NCI-H446 (cell line): ENCODE measurements at regions not wholly inside any gene's neighbourhood (a gene's known extent, or its start where the extent isn't known, plus 50 kb on each side); places are given as distances from the start of the nearest gene placed in this dataset.
"Not testable (repeated sequence)": the region's sequence is repeated elsewhere in the genome, so short reads cannot be mapped to it uniquely, and the experiment has no call there.

Source experiments
- DNase-seq, 2 experiments: peaks; one replicate each; lab custom pipeline; 2025; lab: John Stamatoyannopoulos, UW

DNA sequence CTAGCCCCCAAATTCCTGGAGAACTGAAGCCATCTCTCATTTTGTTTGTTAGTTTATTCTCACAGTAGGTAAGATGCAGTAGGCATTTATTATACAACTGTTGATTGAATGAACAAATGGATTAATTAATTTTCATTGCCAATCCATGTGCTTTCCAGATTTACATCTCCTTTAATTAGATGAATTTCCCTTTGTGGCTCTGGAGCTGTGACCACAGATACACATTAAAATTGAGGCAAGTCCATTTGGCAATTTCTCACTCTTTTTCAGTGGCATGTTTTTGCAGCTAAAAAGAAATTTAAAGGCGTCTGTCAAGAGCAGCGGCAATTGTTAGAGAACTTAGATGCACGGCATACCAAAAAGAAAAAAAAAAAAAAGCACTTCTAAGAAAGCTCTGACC lies 635.4 kb upstream of the SOX9 start:
- no peak for DNase-seq

DNA sequence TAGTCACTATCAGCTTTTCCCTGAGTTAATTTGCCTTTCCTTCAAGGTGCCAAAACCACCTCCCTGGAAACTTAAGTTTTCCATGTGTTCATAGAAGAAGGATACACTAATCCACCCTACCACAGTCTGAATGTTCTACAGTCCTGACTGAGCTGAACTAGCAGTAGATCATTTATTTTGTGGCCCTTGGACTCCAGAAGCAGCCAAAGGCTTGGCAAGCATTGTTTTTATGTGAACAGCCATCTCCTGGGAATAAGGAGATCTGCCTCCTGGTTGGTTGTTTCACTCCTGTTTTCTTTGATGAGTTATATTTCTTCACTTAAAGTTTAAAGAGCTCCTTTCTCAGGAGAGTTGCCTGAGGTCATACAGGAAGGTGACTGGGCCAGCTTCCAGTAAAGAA lies 634.6 kb upstream of the SOX9 start:
- no peak for DNase-seq

DNA sequence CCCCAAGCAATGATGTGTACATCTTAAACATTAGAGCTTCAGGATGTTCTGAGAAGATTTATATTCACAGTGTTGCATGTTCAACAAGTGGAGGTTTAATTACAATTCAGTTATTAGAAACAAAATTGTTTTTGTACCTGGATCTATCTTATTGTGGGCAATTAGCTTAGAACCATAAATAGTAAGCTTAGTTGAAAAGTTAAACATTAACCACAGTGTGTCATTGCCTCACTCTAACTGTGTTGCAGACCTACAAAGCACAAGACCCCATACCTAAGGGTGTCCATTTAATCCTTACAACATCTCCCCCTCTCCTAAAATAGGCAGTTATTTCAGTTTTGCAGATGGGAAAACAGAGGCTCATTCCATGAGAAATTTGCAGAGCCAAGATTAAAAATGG lies 632.0 kb upstream of the SOX9 start:
- no peak for DNase-seq

DNA sequence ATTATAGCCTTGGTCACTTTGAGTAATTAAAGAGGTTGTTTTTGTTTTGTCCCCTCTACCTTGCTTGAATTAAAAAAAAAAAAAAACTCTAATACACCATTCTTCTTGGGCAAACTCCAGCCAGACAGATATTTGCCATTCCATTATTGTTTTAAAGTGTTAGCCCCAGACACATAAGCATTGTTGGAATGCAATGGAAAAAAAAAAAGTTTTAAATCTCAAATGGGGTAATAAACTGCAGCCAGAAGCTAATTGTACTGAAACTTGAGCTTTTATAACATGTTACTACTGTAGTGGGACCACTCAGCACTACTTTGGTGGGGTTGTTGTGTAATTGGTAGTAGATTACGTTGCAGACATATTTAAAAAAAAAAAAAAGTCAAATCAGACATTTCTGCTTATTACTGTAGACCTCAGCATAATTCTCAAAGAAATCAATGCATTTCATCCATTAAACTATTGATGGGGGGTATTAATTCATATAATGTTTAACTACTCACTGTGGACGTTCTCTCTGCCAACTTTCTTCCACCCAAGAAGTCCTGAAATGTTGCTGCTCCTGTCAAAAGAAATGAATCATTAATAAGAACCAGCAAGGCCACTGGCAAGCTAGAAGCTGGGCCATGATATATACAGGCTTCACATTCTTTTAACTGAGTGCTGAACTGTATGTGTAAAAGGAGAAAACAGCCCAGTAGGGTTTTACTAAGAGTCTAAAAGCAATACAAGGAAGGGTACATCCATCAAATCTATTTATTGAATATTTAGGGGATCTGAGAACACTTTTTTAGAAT lies 626.6 kb upstream of the SOX9 start:
- DNase-seq, result no peak

DNA sequence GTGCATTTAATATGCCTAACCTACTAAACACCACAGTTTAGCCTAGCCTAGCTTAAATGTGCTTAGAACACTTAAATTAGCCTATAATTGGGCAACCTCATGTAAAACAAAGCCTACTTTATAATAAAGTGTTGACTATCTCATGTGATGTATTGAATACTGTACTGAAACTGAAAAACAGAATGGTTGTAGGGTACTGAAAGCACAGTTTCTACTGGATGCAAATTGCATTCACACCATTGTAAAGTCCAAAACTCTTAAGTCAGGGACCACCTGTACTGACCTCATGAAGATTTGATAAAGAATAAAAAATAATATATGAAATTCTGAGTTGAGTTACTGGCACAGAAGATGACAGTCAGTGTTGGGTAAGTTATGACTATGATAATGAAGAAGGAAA lies 625.4 kb upstream of the SOX9 start:
- no peak for DNase-seq

DNA sequence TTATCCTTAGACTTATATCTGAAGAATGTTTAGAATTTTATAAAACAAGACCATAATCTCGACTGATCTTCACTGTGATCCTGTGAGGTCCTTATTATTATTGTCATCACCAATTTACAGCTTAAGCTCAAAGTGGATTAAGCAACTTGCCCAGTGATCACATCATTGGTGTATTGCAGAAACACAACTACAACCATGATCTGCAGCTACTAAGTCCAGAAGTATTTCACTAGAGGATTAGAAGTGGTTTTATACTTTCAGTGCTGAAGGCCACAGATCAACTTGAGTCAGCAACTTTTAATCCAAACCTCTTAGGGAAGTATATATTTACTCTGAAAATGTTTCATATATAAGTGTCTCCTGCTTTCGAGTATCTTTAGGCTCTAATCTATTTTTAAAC lies 624.3 kb upstream of the SOX9 start:
- no peak for DNase-seq

DNA sequence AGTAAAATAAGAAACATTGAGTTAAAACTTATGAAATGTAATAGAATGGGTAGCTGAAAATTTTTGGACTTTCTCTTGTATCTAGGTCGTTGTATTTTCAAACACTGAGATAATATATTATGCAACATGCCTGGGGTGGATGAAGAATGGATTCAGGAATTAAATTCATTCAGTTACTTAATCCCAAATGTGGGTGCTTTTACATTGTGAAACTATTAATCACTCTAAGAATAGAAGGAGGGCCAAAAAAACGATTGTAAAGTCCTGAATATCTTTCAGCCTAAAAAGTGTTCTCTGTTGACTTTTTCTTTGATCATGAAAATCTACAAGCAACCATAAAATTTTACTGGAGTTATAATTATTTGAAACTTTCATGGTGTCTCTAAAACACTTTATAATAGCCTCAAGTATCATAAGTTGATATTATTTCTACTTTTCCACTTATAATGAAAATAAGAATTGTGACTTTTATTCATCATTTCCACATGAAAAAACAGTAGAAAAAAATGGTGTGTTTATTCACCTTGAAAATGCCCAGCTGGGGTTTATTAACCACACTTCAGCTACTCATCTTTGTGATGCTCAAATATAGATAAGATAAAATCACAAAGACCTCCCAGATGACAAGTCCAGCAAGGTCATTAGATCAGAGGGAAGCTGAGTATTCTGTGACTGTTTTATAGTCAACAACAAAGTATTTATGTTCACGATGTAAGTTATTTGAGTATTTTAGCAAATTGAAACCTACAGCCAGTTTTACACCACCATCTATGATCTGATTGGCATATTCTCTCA lies 619.9 kb upstream of the SOX9 start:
- no peak for DNase-seq

DNA sequence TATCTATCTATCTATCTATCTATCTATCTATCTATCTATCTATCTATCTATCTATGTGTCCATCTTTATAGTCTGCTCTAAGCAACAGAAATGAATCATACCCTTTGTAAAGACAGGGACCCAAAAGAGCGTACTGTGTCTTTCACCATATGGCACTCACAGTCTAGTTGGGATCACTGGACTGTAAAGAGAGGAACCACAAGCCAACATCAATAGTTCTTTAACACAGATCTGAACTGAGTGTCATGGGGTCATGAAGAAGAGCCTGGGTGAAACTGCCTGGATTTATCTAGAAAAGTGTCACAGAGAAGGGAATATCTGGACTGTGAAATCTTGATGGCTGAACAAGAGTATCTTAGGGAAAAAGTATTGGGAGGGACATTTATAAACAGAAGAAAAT lies 619.1 kb upstream of the SOX9 start:
- DNase-seq, result peak in 1 of 2 experiments; percentile 71

DNA sequence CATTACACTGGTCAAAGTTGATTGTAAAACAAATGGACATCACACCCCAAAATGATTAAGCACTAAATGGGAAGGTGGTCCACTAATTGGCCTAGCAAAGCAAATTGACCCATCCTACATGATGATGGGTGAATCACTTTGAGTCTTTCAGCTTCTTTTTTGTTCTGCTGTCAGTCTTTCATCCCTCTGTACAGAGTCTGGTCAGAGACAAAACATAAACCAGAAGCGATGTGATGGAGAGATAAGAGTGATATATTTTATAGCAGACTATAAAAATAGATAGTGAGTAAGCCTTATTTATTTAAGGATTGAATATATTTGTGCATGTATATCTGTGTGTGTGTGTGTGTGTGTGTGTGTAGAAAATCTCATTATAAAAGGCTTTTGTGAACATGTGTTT lies 618.4 kb upstream of the SOX9 start:
- DNase-seq, result no peak

DNA sequence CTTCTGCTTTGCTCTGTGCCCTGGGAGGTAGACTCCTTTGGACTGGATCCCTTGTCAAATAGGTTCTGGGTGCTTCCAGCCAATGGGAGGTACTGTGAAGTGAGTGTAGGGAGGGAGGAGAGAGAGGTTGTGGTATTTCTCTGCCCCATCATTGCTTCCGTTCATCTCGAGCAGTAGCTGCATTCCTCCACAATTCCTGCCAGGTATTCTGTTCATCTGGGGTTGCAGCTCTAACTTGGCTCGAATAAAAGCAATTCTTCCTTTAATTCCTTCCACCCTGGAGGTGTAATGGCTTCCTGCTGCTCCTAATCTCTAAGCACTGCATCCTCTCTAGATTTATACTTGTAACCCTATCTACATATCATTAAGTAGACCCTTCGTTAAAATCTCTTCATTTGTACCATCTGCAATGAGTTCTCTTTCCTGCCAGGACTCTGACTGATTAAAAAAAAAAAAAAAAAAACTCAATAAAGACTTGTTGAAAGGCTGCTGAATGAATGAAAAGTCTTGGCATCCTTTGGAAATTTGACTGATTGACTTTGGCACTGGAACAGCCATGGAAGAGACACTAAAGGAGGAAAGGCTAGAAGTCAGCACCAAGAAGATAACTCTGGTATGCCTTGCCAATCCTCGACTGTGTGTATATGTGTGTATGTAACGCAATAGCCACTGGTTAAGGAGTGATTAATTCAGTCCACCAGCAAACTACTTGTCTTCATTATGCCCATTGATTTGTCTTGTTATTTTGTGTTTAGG lies 616.9 kb upstream of the SOX9 start:
- peak; percentile 77 to 91 for DNase-seq

DNA sequence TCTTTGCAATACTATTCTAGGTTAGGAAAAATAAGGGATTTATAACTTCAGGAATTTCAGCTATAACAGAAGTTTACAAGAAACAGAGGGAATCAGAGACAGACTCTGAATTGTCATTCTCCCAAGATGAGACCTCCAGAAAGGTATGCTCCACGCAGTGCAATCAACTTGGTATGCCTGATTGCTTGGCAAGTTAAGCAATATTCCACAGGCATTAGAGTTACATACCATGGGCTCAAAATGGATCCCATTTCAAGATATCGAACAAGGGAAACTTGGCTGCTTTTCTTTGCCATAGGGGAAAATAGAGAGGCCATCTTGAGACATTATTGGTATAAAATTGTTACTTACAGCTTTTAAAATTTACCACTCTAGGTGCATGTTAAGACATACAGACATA lies 615.6 kb upstream of the SOX9 start:
- DNase-seq, result no peak

DNA sequence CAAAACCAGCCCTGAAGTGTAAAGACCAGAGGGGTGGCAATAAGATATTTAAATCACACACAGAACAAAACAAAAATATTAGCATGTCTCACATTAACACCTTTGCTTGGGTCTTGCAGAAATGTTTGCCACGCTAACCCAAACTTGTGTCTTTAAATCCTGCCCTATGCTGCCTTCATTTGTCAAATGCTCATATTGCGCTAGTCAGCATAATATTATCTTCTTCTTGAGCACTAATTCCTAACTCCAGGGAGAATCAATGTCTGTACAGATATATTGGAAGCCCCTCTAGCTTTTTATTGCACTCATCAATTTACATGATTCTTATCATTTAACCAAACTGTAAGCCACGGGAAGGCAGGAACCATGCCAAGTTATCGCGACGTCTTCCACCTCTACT lies 614.8 kb upstream of the SOX9 start:
- no peak for DNase-seq

DNA sequence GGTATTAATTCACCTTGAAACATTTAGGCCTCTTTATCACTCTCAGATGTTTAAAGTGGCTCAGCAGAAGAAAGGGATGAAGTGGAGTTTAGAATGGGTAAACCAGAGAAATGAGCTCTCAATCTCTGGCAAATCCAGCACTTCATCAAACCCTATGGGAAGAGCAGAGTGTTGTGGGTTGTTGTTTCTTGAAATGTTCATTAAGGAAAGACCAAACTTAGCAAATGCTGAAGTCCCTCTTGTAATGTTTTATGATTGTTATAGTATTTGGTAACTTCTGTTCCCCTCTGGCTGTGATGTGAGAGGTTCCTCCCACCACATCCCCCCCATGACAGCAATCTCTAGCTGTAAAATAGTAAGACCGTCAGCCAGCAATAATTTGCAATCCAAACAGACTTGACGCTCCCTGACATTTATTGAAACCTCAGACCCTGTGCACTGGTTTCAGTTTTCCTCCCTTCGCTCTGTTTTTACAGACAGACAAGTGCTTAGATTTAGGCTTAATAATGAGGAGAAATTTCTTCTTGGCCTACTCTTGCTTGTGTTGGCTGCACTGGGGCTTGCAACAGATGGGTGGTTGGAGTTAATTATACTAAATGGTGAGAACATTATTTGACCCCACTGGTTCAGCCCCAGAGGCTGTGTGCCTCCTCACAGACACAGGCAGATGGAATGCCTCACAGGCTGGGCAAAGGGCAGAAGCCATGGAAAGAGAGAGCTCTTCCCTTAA lies 609.4 kb upstream of the SOX9 start:
- DNase-seq, result peak; percentile 62 to 86

DNA sequence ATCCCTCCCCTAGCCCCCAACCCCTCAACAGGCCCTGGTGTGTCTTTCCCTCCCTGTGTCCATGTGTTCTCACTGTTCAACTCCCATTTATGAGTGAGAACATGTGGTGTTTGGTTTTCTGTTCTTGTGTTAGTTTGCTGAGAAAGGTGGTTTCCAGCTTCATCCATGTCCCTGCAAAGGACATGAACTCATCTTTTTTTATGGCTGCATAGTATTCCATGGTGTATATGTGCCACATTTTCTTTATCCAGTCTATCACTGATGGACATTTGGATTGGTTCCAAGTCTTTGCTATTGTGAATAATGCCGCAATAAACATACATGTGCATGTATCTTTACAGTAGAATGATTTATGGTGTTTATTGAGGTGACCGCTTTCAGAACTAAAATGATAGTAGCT lies 607.1 kb upstream of the SOX9 start:
- DNase-seq, result not testable (repeated sequence)

DNA sequence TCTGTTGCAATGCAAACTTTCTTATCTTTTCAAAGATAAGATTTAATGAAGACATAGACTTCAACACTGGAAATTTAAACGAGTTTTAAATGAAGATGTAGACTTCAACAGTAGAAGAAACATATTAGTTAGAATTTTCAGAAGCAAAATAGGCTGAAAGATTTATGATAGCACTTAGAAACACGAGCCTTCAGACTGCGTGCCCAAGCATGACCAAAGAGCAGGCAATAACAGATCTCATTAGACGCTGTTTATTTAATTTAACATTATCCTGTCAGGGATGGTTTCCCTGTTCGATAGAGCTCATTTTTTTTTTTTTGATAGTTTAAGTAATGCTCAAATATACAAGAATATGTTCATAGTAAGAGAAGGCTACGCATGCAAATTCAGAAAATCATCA lies 604.7 kb upstream of the SOX9 start:
- no peak for DNase-seq

DNA sequence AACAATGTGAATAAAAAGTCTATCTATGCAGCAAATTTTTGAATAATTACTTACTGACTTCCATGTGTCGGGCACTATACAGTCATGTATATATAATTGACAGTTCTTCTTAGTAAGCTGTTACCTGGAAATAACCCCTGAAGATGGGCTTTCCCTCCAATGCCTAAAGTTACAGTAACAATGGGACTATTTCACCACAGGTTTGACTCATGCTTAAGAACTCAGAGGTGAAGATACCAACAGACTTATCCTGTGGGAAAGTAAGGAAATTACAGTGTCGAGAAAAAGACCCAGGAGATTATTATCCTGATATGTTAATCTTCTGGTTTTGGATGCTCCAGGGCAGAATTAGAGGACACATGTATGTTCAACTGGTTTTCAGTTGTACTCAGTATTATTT lies 601.5 kb upstream of the SOX9 start:
- DNase-seq, result no peak

DNA sequence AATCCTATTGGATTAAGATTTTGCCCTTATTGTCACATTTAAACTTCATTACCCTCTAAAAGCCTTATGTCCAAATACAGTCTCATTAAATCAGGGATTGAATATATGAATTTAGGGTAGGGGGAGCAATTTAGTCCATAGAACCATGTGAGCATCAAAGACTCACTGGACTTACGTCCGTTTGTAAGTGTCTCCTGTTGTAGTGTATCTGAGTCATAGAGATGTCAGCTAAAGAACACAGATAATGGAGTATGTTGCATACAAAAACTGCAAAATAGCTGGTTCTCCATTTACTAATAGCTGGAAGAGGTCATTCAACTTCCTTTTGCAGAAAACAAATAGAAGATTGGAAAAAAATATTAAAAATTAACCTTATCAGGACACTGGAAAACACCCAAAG lies 599.1 kb upstream of the SOX9 start:
- DNase-seq, result no peak

DNA sequence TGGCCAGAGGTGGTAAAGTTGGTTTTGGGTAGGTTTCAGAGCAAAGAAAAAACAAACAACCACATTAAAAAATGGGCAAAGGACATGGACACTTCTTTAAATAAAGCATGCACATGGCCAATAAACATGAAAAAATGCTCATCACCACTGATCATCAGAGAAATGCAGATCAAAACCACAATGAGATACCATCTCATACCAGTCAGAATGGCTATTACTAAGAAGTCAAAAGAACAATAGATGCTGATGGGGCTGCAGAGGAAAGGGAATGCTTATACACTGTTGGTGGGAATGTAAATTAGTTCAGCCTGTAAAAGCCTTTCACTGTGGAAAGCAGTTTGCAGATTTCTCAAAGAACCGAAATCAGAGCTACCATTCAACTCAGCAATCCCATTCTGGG lies 598.4 kb upstream of the SOX9 start:
- DNase-seq, result no peak

DNA sequence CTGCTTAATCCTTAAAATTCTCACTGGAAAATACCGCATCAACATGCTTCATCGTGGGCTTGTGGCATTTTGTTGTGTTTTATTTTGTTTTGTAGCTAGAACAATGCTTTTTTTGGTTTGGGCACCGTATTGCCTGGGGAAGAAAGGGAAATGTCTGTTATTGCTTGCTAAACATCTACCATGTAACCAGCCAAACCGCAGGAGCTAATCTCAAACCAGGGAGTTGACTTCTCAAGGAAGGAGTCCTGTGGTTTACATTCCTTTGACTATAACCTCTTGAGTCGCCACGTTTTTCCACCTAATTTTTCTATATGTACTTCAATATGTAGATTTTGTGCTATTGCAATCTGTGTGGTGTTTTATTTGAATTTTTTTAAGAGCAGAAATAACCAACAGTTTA lies 593.5 kb upstream of the SOX9 start:
- no peak for DNase-seq

DNA sequence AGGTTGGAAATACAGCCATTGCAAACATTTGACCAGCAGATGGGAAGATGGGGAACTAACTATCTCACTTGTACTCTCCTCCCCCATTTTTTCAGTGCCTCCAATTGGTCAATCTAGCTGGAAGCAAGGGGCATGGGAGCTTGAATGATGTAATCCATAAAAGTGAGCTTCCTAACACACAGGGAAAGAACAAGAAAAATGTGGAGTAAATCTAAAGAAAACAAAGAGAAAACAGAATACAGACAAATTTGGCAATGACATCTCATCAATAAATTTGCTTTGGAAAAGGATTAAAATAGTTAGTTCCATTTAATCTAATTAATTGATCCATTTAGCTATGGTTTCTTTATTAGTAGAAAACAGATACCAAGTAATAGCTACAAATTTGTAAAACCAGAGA lies 592.6 kb upstream of the SOX9 start:
- no peak for DNase-seq

DNA sequence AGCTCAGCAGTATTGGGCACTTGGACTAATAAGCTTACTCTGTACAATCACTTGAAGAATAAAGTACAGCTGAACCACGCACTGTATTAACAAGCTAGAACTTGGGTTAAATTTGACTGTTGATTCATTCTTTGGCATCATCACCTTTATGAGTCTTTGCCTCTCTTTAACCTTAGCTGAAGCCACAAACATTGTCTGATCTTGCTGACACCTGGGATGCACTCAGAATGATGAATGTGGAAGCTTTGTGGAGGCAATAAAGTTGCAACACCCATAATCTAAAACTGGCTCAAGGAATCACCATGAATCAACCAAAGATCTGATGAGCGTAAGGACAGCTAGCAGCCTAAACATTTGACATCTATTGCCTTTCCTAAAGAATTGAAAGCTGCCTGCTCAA lies 590.6 kb upstream of the SOX9 start:
- DNase-seq, result no peak

DNA sequence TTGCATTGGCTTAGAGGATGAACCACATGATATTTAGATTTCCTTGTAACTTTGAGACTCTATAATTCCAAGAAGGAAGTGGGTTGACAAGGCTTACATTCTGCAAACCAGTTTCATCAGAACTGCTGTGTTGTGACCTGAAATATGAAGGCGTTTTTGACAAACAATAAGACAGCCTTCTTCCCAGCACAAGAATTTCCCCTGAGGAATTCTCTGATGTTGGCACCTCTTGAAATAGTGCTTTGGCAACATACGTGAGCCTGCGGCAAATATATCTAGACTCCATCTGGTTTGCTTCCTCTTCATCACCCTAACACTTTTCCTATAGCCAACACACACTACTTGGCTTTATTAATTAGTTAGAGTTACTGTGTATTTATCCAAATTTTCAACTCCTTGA lies 585.5 kb upstream of the SOX9 start:
- peak in 1 of 2 experiments; percentile 29 for DNase-seq
